Gastrocnemius medialis (tissue), 4 donors: ENCODE measurements at regions not wholly inside any gene's neighbourhood (a gene's known extent, or its start where the extent isn't known, plus 50 kb on each side); places are given as distances from the start of the nearest gene placed in this dataset.

Experiments used
- CTCF ChIP-seq, 5 experiments: fragments of 450-650 bp in 3 of 5; fragments of 200-600 bp in 2 of 5; sonication (generic) in 2 of 5; IDR thresholded peaks in 4 of 5; conservative IDR thresholded peaks in 1 of 5; 1 replicate in 4 of 5; 2 replicates in 1 of 5; pipeline ENCODE4 v1.5.1; 2016 to 2019; ENCODE audit warnings: antibody characterized with exemption in 5 of 5, mild to moderate bottlenecking in 3 of 5, moderate library complexity in 3 of 5
- POLR2A ChIP-seq, 2 donors: fragments of 450-650 bp; IDR thresholded peaks; one replicate each; pipeline ENCODE4 v1.6.1; 2017; ENCODE audit warnings: antibody characterized with exemption in 2 of 2, mild to moderate bottlenecking in 2 of 2, moderate library complexity in 2 of 2

- TF ChIP-seq POLR2A (IDR thresholded peaks at IDR 0.05) (no peak), CTCF (IDR thresholded peaks at IDR 0.05 in 4 of 5, conservative IDR thresholded peaks at IDR 0.05 in 1 of 5) (no peak)
Observed at GRCh38 chr5:8314965-8315364, 446.0 kb downstream of the MTRR start.
